IMR-90 (cell line): ENCODE measurements at regions not wholly inside any gene's neighbourhood (a gene's known extent, or its start where the extent isn't known, plus 50 kb on each side); places are given as distances from the start of the nearest gene placed in this dataset.

Source experiments
- ATAC-seq: fragments of 200-7000 bp; cut with Tn5 transposase; 2 replicates; pipeline ENCODE4 v1.9.1; 2020; ENCODE audit warnings: low read depth, mild to moderate bottlenecking, moderate library complexity
- BruUV-seq: library from RNA; stranded (reverse); fragments of 400-500 nt; replicated peaks from 2 replicates; lab custom pipeline; 2021; lab: Mats Ljungman, UMichigan
- CTCF ChIA-PET: fragments of 300-600 bp; formaldehyde crosslinking; extraction: SDS; loops from one replicate; lab custom pipeline; 2021; ENCODE audit warnings: antibody characterized with exemption; lab: Yijun Ruan, JAX
- POLR2A ChIA-PET: fragments of 300-600 bp; sonication (Branson Sonifier 250); formaldehyde crosslinking; loops from one replicate; lab custom pipeline; 2022; ENCODE audit warnings: antibody characterized with exemption; ENCODE audit not compliant: unreplicated experiment; lab: Charles Lee
- DNase-seq: peaks from one replicate; pipeline ENCODE4 v3.0.0; 2013
- H2AFZ ChIP-seq: replicated peaks from 2 replicates; pipeline ENCODE3; 2013; ENCODE audit warnings: low read length, mild to moderate bottlenecking; ENCODE audit not compliant: poor library complexity
- H2AK5ac ChIP-seq: 2 replicates; pipeline ENCODE4 v1.6.1; 2013; ENCODE audit warnings: low read depth, low read length, inconsistent platforms
- H2AK9ac ChIP-seq: replicated peaks from 2 replicates; pipeline ENCODE3; 2013; ENCODE audit warnings: mild to moderate bottlenecking, low read depth, low read length, moderate library complexity; ENCODE audit not compliant: poor library complexity
- H2BK120ac ChIP-seq: 2 replicates; pipeline ENCODE4 v1.6.1; 2013; ENCODE audit warnings: low read depth, low read length, inconsistent platforms
- H2BK15ac ChIP-seq: 3 replicates; pipeline ENCODE4 v1.6.1; 2013; ENCODE audit warnings: low read depth, low read length, inconsistent platforms
- H2BK20ac ChIP-seq: 2 replicates; pipeline ENCODE4 v1.6.1; 2013; ENCODE audit warnings: low read depth, mild to moderate bottlenecking, inconsistent platforms, low read length, moderate library complexity
- H2BK5ac ChIP-seq: 2 replicates; pipeline ENCODE4 v1.6.1; 2013; ENCODE audit warnings: mild to moderate bottlenecking, low read depth, low read length, inconsistent platforms; ENCODE audit not compliant: poor library complexity, severe bottlenecking
- H3K14ac ChIP-seq: replicated peaks from 2 replicates; pipeline ENCODE4 v1.6.1; 2013; ENCODE audit warnings: low read depth, low read length, inconsistent platforms
- H3K18ac ChIP-seq: 2 replicates; pipeline ENCODE4 v1.6.1; 2013; ENCODE audit warnings: low read depth, low read length, control low read depth
- H3K23ac ChIP-seq: 2 replicates; pipeline ENCODE4 v1.6.1; 2013; ENCODE audit warnings: low read depth, low read length, inconsistent platforms
- H3K27ac ChIP-seq: 2 replicates; pipeline ENCODE4 v1.5.1; 2013; ENCODE audit warnings: mild to moderate bottlenecking, control low read depth, low read length; ENCODE audit not compliant: insufficient read depth
- H3K27me3 ChIP-seq: 2 replicates; pipeline ENCODE4 v1.6.1; 2013; ENCODE audit warnings: low read length; ENCODE audit not compliant: control insufficient read depth, insufficient read depth
- H3K36me3 ChIP-seq: 2 replicates; pipeline ENCODE4 v1.6.1; 2013; ENCODE audit warnings: low read length, mixed read lengths; ENCODE audit not compliant: control insufficient read depth, insufficient read depth
- H3K4ac ChIP-seq: 2 replicates; pipeline ENCODE4 v1.6.1; 2013; ENCODE audit warnings: low read depth, low read length, inconsistent platforms
- H3K4me1 ChIP-seq: 2 replicates; pipeline ENCODE4 v1.6.1; 2013; ENCODE audit warnings: low read length, mixed read lengths; ENCODE audit not compliant: control insufficient read depth, insufficient read depth
- H3K4me2 ChIP-seq: 2 replicates; pipeline ENCODE4 v1.6.1; 2013; ENCODE audit warnings: low read depth, mild to moderate bottlenecking, control low read depth, low read length, moderate library complexity
- H3K4me3 ChIP-seq: 2 replicates; pipeline ENCODE4 v1.5.1; 2013; ENCODE audit warnings: low read depth, mild to moderate bottlenecking, control low read depth, low read length, moderate library complexity; ENCODE audit not compliant: insufficient read depth
- H3K56ac ChIP-seq: 2 replicates; pipeline ENCODE4 v1.6.1; 2013; ENCODE audit warnings: low read length, inconsistent platforms; ENCODE audit not compliant: insufficient read depth; ENCODE audit errors: extremely low read depth
- H3K79me1 ChIP-seq, 2 experiments: 2 replicates each; pipeline ENCODE4 v1.6.1; 2013; ENCODE audit warnings: low read length in 2 of 2, inconsistent platforms in 1 of 2, low read depth in 1 of 2
- H3K9ac ChIP-seq: 2 replicates; pipeline ENCODE4 v1.6.1; 2013; ENCODE audit warnings: low read depth, low read length, control low read depth
- H3K9me1 ChIP-seq: 2 replicates; pipeline ENCODE4 v1.6.1; 2013; ENCODE audit warnings: low read length, inconsistent platforms; ENCODE audit not compliant: insufficient read depth
- H3K9me3 ChIP-seq: 2 replicates; pipeline ENCODE4 v1.6.1; 2013; ENCODE audit warnings: low read length; ENCODE audit not compliant: control insufficient read depth, insufficient read depth
- H4K20me1 ChIP-seq: 2 replicates; pipeline ENCODE4 v1.6.1; 2013; ENCODE audit warnings: low read length, inconsistent platforms; ENCODE audit not compliant: insufficient read depth
- H4K5ac ChIP-seq: 2 replicates; pipeline ENCODE4 v1.6.1; 2013; ENCODE audit warnings: mild to moderate bottlenecking, low read depth, low read length, control low read depth
- H4K8ac ChIP-seq, 2 experiments: 2 replicates each; pipeline ENCODE4 v1.6.1; 2013; ENCODE audit warnings: low read depth in 2 of 2, low read length in 2 of 2, control low read depth in 1 of 2, inconsistent platforms in 1 of 2
- H4K91ac ChIP-seq: 2 replicates; pipeline ENCODE4 v1.6.1; 2013; ENCODE audit warnings: low read depth, low read length, inconsistent platforms; ENCODE audit not compliant: insufficient read depth
- BHLHE40 ChIP-seq: fragments of 150-350 bp; IDR thresholded peaks from 2 replicates; pipeline ENCODE4 v1.6.1; 2016; ENCODE audit warnings: mild to moderate bottlenecking, low read depth, low read length
- CEBPB ChIP-seq: IDR thresholded peaks from 2 replicates; pipeline ENCODE4 v1.6.1; 2012; ENCODE audit warnings: low read depth, low read length, improper control_type of control experiment
- CHD1 ChIP-seq: IDR thresholded peaks from 2 replicates; pipeline ENCODE4 v1.6.1; 2012; ENCODE audit warnings: low read depth, low read length, improper control_type of control experiment
- ELK1 ChIP-seq: fragments of 150-350 bp; IDR thresholded peaks from 2 replicates; pipeline ENCODE4 v1.6.1; 2016; ENCODE audit warnings: low read depth, mild to moderate bottlenecking, low read length, moderate library complexity, borderline replicate concordance
- FOS ChIP-seq: fragments of 150-350 bp; IDR thresholded peaks from 2 replicates; pipeline ENCODE4 v1.6.1; 2016; ENCODE audit warnings: low read depth, low read length
- MAFK ChIP-seq: IDR thresholded peaks from 2 replicates; pipeline ENCODE4 v1.6.1; 2012; ENCODE audit warnings: low read depth, low read length, improper control_type of control experiment
- MAZ ChIP-seq: IDR thresholded peaks from 2 replicates; pipeline ENCODE4 v1.6.1; 2012; ENCODE audit warnings: low read depth, mild to moderate bottlenecking, low read length, improper control_type of control experiment, moderate library complexity, borderline replicate concordance
- MXI1 ChIP-seq: IDR thresholded peaks from 2 replicates; pipeline ENCODE4 v1.6.1; 2012; ENCODE audit warnings: low read depth, mild to moderate bottlenecking, low read length, moderate library complexity, borderline replicate concordance
- NFE2L2 ChIP-seq: fragments of 150-350 bp; IDR thresholded peaks from 2 replicates; pipeline ENCODE4 v1.6.1; 2016; ENCODE audit warnings: low read depth, mild to moderate bottlenecking, low read length
- POLR2A ChIP-seq: IDR thresholded peaks from 2 replicates; pipeline ENCODE4 v1.6.1; 2012; ENCODE audit warnings: mild to moderate bottlenecking, low read depth, low read length
- RAD21 ChIP-seq: IDR thresholded peaks from 2 replicates; pipeline ENCODE4 v1.6.1; 2012; ENCODE audit warnings: low read length, improper control_type of control experiment
- RCOR1 ChIP-seq: IDR thresholded peaks from 2 replicates; pipeline ENCODE4 v1.6.1; 2012; ENCODE audit warnings: mild to moderate bottlenecking, low read length, improper control_type of control experiment; ENCODE audit not compliant: insufficient replicate concordance
- RFX5 ChIP-seq: IDR thresholded peaks from 2 replicates; pipeline ENCODE4 v1.8.0; 2012; ENCODE audit warnings: low read depth, mild to moderate bottlenecking, low read length, moderate library complexity
- SMC3 ChIP-seq: fragments of 150-350 bp; IDR thresholded peaks from 2 replicates; pipeline ENCODE4 v1.6.1; 2016; ENCODE audit warnings: low read depth, mild to moderate bottlenecking, antibody characterized with exemption, low read length, moderate library complexity
- WGBS, 2 experiments: methylation state at CpG; one replicate each; pipeline versions ENCODE4 v1.1.5 to v1.1.7; 2013; ENCODE audit warnings: missing lambda C conversion rate in 2 of 2; ENCODE audit not compliant: insufficient read length in 1 of 2; ENCODE audit errors: extremely low coverage in 2 of 2; 5-methylcytosine and 5-hydroxymethylcytosine counted together
- dilution Hi-C: fragments of 300-500 bp; cut with HindIII; formaldehyde crosslinking; loops from one replicate; pipeline ENCODE4 v1.14.3; 2018; ENCODE audit warnings: low sequenced_read_pairs; ENCODE audit not compliant: unreplicated experiment
- in situ Hi-C: fragments of 300-500 bp; cut with MboI; formaldehyde crosslinking; loops from 3 replicates; pipeline ENCODE4 v1.14.3; 2019; ENCODE audit warnings: low sequenced_read_pairs, inconsistent platforms, mixed read lengths
- intact Hi-C: fragments of 100-400 bp; cut with micrococcal nuclease; formaldehyde crosslinking; loops from 2 replicates; pipeline ENCODE4 v1.10.0; 2022
- TF ChIP-seq, protein P1 (sequence below): fragments of 150-350 bp; IDR thresholded peaks from 2 replicates; pipeline ENCODE4 v1.6.1; 2017; ENCODE audit warnings: mild to moderate bottlenecking, antibody characterized with exemption, low read length, low read depth
- TF ChIP-seq, protein P2 (sequence below): conservative IDR thresholded peaks from 2 replicates; pipeline ENCODE4 v1.5.1; 2012; ENCODE audit warnings: mild to moderate bottlenecking, low read depth, low read length, improper control_type of control experiment

GRCh38 chr11:29100967-29101366 lies 915.9 kb downstream of the KCNA4 start:
- Histone ChIP-seq H4K20me1 (no peaks in the 10 kb centered on the region), H3K18ac (no peak overlapping the region; the same call in 1 of the 2 replicates), H3K36me3 (no peaks in the 10 kb centered on the region), H3K4me1 (0 out of 2 replicates have a peak, but pooled peaks cover 2% of the 10 kb centered on the region), H2BK15ac (peak overlapping the region; percentile 1; the same call in 1 of the 3 replicates), H3K23ac (no peak overlapping the region), H4K8ac (no peak overlapping the region), H3K9ac (no peak overlapping the region), H3K56ac (no peak overlapping the region), H2BK20ac (0 out of 2 replicates have a peak overlapping the region, but pooled peaks have one; percentile 65), H3K27ac (no peak overlapping the region), H4K91ac (no peak overlapping the region), H2BK120ac (peak overlapping the region; percentile 6; the same call in 1 of the 2 replicates), H2AK9ac (no peak overlapping the region), H3K9me1 (no peaks in the 10 kb centered on the region), H3K4me3 (no peak overlapping the region), H3K9me3 (peaks cover 6% of the 10 kb centered on the region), H3K4ac (no peak overlapping the region), H3K14ac (peak overlapping the region; percentile 28; the same call in 1 of the 2 replicates), H4K5ac (no peak overlapping the region; the same call in 1 of the 2 replicates), H2AK5ac (no peak overlapping the region), H3K27me3 (no peaks in the 10 kb centered on the region), H3K79me1 (no peaks in the 10 kb centered on the region), H2AFZ (no peak overlapping the region), H2BK5ac (no peak overlapping the region), H3K4me2 (no peak overlapping the region)
- ChIA-PET CTCF (no interaction called here), POLR2A (no interaction called here)
- no peak for DNase-seq
- TF ChIP-seq CEBPB (no peak), MXI1 (no peak), BHLHE40 (no peak), RFX5 (no peak), RCOR1 (no peak), POLR2A (no peak), ELK1 (no peak), SMC3 (no peak), FOS (no peak), MAFK (no peak), NFE2L2 (no peak), CHD1 (no peak), MAZ (no peak), RAD21 (no peak)
- TF ChIP-seq, protein P1, sequence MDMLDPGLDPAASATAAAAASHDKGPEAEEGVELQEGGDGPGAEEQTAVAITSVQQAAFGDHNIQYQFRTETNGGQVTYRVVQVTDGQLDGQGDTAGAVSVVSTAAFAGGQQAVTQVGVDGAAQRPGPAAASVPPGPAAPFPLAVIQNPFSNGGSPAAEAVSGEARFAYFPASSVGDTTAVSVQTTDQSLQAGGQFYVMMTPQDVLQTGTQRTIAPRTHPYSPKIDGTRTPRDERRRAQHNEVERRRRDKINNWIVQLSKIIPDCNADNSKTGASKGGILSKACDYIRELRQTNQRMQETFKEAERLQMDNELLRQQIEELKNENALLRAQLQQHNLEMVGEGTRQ = no peak
- TF ChIP-seq, protein P2, sequence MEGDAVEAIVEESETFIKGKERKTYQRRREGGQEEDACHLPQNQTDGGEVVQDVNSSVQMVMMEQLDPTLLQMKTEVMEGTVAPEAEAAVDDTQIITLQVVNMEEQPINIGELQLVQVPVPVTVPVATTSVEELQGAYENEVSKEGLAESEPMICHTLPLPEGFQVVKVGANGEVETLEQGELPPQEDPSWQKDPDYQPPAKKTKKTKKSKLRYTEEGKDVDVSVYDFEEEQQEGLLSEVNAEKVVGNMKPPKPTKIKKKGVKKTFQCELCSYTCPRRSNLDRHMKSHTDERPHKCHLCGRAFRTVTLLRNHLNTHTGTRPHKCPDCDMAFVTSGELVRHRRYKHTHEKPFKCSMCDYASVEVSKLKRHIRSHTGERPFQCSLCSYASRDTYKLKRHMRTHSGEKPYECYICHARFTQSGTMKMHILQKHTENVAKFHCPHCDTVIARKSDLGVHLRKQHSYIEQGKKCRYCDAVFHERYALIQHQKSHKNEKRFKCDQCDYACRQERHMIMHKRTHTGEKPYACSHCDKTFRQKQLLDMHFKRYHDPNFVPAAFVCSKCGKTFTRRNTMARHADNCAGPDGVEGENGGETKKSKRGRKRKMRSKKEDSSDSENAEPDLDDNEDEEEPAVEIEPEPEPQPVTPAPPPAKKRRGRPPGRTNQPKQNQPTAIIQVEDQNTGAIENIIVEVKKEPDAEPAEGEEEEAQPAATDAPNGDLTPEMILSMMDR = no peak
- dilution Hi-C loops = no loop called here
- in situ Hi-C loops = no loop called here
- no TSS peak for BruUV-seq
- ATAC-seq = no peak
- no CpG with 5 or more reads among the region's 3 CpGs for WGBS, 2 experiments
- intact Hi-C loops = no loop called here
